ENCODE measurements at regions not wholly inside any gene's neighbourhood (a gene's known extent, or its start where the extent isn't known, plus 50 kb on each side); places are given as distances from the start of the nearest gene placed in this dataset.

DNA sequence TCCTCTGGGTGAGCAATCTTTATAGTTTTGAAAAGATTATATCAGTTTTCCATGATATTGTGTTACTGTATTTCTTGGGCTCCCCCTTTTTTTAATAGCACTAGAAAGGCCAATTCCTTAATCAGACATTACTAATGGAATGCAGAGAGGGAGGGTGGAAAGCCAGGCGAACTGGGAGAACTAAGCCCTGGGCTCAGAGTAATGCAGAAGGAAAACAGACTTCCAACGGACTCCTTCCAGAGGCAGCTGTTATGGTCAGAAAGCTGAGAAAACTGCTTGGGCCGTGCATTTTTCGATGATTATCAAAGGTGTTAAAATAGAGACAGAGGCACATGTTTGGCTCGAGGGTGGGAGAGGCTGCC, 206.3 kb downstream of the FOXD2 start:
- Mint-ChIP-seq H3K4me1 (peaks cover 6% of the 10 kb centered on the region; the same call in 1 of the 2 replicates), H3K4me3 (no peak overlapping the region), H3K36me3 (no peaks in the 10 kb centered on the region), H3K9me3 (no peaks in the 10 kb centered on the region), H3K27ac (no peak overlapping the region), H3K27me3 (ENCODE audit: low read depth) (peaks cover 5% of the 10 kb centered on the region; the same call in 1 of the 2 replicates)
- CTCF ChIA-PET, result interaction anchor here (0.9 to 3.9 kb wide), 5 partner anchors 17 to 207 kb away, joined by 3 to 17 read pairs (median 4); partner anchors contain the start of gene FOXD2
- POLR2A ChIA-PET, result no interaction called here
- ATAC-seq (no peak), DNase-seq (ENCODE audit: low spot score) (no peak)
- no peak for TF ChIP-seq ZNF416 (CRISPR knock-in tag; IDR thresholded peaks at IDR 0.05)
- TF ChIP-seq, protein P1, sequence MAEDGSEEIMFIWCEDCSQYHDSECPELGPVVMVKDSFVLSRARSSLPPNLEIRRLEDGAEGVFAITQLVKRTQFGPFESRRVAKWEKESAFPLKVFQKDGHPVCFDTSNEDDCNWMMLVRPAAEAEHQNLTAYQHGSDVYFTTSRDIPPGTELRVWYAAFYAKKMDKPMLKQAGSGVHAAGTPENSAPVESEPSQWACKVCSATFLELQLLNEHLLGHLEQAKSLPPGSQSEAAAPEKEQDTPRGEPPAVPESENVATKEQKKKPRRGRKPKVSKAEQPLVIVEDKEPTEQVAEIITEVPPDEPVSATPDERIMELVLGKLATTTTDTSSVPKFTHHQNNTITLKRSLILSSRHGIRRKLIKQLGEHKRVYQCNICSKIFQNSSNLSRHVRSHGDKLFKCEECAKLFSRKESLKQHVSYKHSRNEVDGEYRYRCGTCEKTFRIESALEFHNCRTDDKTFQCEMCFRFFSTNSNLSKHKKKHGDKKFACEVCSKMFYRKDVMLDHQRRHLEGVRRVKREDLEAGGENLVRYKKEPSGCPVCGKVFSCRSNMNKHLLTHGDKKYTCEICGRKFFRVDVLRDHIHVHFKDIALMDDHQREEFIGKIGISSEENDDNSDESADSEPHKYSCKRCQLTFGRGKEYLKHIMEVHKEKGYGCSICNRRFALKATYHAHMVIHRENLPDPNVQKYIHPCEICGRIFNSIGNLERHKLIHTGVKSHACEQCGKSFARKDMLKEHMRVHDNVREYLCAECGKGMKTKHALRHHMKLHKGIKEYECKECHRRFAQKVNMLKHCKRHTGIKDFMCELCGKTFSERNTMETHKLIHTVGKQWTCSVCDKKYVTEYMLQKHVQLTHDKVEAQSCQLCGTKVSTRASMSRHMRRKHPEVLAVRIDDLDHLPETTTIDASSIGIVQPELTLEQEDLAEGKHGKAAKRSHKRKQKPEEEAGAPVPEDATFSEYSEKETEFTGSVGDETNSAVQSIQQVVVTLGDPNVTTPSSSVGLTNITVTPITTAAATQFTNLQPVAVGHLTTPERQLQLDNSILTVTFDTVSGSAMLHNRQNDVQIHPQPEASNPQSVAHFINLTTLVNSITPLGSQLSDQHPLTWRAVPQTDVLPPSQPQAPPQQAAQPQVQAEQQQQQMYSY (CRISPR knock-in tag; IDR thresholded peaks at IDR 0.05), result peak; percentile 67

DNA sequence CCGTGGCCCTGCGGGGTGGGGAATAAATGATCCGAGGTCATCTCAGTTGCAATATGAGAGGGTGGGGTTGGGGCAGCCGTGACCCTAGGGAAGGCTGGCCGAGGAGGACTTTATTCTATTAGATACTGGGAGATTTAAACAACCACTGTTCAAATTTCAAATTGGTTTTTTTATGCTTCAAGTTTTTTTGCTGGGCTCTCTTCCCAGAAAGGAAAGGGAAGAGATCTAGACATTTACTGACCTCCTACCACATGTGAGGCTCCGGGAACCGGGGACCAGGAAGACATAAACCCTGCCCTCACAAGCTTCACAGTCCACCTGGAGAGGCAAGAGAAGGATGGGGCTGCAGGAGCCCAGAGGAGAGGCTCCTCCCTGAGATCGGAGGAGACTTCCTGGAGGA, 207.3 kb downstream of the FOXD2 start:
- no peaks in the 10 kb centered on the region for H3K36me3 Mint-ChIP-seq
- ATAC-seq, result no peak
- no peak for DNase-seq (ENCODE audit: low spot score)
- CTCF ChIA-PET, result interaction anchor here (0.6 to 3.9 kb wide), 5 partner anchors 18 to 116 kb away, joined by 3 to 17 read pairs (median 4); no protein-coding TSS in a partner anchor
- POLR2A ChIA-PET, result interaction anchor here (0.5 kb wide), 1 partner anchor 851 kb away, joined by 8 read pairs; no protein-coding TSS in a partner anchor
- peaks cover 7% of the 10 kb centered on the region for H3K4me1 Mint-ChIP-seq
- no peak overlapping the region for H3K4me3 Mint-ChIP-seq
- no peak overlapping the region for H3K27ac Mint-ChIP-seq
- no peaks in the 10 kb centered on the region for H3K9me3 Mint-ChIP-seq
- H3K27me3 Mint-ChIP-seq (ENCODE audit: low read depth), result peaks cover 5% of the 10 kb centered on the region; the same call in 1 of the 2 replicates
- TF ChIP-seq TP53 (CRISPR knock-in tag; IDR thresholded peaks at IDR 0.05) (no peak), ZNF263 (CRISPR knock-in tag; IDR thresholded peaks at IDR 0.05; ENCODE audit: low read depth) (no peak), TEAD4 (CRISPR knock-in tag; IDR thresholded peaks at IDR 0.05) (no peak), KAT7 (CRISPR knock-in tag; IDR thresholded peaks at IDR 0.05; ENCODE audit: borderline replicate concordance) (no peak), ZNF121 (CRISPR knock-in tag; IDR thresholded peaks at IDR 0.05) (no peak), NFE2L1 (CRISPR knock-in tag; IDR thresholded peaks at IDR 0.05) (no peak), ZNF423 (CRISPR knock-in tag; IDR thresholded peaks at IDR 0.05) (no peak), CREM (CRISPR knock-in tag; IDR thresholded peaks at IDR 0.05) (no peak), SP1 (CRISPR knock-in tag; conservative IDR thresholded peaks at IDR 0.05) (no peak), ESRRA (CRISPR knock-in tag; IDR thresholded peaks at IDR 0.05; ENCODE audit: borderline replicate concordance) (no peak)
- TF ChIP-seq, protein P2, sequence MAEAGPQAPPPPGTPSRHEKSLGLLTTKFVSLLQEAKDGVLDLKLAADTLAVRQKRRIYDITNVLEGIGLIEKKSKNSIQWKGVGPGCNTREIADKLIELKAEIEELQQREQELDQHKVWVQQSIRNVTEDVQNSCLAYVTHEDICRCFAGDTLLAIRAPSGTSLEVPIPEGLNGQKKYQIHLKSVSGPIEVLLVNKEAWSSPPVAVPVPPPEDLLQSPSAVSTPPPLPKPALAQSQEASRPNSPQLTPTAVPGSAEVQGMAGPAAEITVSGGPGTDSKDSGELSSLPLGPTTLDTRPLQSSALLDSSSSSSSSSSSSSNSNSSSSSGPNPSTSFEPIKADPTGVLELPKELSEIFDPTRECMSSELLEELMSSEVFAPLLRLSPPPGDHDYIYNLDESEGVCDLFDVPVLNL (CRISPR knock-in tag; IDR thresholded peaks at IDR 0.05; ENCODE audit: borderline replicate concordance, low read depth), result no peak
- TF ChIP-seq, protein P3, sequence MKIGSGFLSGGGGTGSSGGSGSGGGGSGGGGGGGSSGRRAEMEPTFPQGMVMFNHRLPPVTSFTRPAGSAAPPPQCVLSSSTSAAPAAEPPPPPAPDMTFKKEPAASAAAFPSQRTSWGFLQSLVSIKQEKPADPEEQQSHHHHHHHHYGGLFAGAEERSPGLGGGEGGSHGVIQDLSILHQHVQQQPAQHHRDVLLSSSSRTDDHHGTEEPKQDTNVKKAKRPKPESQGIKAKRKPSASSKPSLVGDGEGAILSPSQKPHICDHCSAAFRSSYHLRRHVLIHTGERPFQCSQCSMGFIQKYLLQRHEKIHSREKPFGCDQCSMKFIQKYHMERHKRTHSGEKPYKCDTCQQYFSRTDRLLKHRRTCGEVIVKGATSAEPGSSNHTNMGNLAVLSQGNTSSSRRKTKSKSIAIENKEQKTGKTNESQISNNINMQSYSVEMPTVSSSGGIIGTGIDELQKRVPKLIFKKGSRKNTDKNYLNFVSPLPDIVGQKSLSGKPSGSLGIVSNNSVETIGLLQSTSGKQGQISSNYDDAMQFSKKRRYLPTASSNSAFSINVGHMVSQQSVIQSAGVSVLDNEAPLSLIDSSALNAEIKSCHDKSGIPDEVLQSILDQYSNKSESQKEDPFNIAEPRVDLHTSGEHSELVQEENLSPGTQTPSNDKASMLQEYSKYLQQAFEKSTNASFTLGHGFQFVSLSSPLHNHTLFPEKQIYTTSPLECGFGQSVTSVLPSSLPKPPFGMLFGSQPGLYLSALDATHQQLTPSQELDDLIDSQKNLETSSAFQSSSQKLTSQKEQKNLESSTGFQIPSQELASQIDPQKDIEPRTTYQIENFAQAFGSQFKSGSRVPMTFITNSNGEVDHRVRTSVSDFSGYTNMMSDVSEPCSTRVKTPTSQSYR (CRISPR knock-in tag; IDR thresholded peaks at IDR 0.05), result no peak
- TF ChIP-seq, protein P4, sequence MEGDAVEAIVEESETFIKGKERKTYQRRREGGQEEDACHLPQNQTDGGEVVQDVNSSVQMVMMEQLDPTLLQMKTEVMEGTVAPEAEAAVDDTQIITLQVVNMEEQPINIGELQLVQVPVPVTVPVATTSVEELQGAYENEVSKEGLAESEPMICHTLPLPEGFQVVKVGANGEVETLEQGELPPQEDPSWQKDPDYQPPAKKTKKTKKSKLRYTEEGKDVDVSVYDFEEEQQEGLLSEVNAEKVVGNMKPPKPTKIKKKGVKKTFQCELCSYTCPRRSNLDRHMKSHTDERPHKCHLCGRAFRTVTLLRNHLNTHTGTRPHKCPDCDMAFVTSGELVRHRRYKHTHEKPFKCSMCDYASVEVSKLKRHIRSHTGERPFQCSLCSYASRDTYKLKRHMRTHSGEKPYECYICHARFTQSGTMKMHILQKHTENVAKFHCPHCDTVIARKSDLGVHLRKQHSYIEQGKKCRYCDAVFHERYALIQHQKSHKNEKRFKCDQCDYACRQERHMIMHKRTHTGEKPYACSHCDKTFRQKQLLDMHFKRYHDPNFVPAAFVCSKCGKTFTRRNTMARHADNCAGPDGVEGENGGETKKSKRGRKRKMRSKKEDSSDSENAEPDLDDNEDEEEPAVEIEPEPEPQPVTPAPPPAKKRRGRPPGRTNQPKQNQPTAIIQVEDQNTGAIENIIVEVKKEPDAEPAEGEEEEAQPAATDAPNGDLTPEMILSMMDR (IDR thresholded peaks at IDR 0.05), result no peak
- TF ChIP-seq, protein P5, sequence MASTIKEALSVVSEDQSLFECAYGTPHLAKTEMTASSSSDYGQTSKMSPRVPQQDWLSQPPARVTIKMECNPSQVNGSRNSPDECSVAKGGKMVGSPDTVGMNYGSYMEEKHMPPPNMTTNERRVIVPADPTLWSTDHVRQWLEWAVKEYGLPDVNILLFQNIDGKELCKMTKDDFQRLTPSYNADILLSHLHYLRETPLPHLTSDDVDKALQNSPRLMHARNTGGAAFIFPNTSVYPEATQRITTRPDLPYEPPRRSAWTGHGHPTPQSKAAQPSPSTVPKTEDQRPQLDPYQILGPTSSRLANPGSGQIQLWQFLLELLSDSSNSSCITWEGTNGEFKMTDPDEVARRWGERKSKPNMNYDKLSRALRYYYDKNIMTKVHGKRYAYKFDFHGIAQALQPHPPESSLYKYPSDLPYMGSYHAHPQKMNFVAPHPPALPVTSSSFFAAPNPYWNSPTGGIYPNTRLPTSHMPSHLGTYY (CRISPR knock-in tag; IDR thresholded peaks at IDR 0.05), result no peak
- TF ChIP-seq, protein P6, sequence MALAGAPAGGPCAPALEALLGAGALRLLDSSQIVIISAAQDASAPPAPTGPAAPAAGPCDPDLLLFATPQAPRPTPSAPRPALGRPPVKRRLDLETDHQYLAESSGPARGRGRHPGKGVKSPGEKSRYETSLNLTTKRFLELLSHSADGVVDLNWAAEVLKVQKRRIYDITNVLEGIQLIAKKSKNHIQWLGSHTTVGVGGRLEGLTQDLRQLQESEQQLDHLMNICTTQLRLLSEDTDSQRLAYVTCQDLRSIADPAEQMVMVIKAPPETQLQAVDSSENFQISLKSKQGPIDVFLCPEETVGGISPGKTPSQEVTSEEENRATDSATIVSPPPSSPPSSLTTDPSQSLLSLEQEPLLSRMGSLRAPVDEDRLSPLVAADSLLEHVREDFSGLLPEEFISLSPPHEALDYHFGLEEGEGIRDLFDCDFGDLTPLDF (CRISPR knock-in tag; IDR thresholded peaks at IDR 0.05), result no peak
- TF ChIP-seq, protein P7, sequence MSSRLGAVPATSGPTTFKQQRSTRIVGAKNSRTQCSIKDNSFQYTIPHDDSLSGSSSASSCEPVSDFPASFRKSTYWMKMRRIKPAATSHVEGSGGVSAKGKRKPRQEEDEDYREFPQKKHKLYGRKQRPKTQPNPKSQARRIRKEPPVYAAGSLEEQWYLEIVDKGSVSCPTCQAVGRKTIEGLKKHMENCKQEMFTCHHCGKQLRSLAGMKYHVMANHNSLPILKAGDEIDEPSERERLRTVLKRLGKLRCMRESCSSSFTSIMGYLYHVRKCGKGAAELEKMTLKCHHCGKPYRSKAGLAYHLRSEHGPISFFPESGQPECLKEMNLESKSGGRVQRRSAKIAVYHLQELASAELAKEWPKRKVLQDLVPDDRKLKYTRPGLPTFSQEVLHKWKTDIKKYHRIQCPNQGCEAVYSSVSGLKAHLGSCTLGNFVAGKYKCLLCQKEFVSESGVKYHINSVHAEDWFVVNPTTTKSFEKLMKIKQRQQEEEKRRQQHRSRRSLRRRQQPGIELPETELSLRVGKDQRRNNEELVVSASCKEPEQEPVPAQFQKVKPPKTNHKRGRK (CRISPR knock-in tag; IDR thresholded peaks at IDR 0.05; ENCODE audit: borderline replicate concordance), result no peak
- TF ChIP-seq, protein P8, sequence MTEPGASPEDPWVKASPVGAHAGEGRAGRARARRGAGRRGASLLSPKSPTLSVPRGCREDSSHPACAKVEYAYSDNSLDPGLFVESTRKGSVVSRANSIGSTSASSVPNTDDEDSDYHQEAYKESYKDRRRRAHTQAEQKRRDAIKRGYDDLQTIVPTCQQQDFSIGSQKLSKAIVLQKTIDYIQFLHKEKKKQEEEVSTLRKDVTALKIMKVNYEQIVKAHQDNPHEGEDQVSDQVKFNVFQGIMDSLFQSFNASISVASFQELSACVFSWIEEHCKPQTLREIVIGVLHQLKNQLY (CRISPR knock-in tag; IDR thresholded peaks at IDR 0.05), result no peak

All from WTC11 (cell line).